GM21717 (cell line): ENCODE measurements at regions not wholly inside any gene's neighbourhood (a gene's known extent, or its start where the extent isn't known, plus 50 kb on each side); places are given as distances from the start of the nearest gene placed in this dataset.

Source experiments
- ATAC-seq: cut with Tn5 transposase; IDR thresholded peaks from one replicate; pipeline ENCODE4 v1.9.1; 2021; ENCODE audit warnings: mild to moderate bottlenecking, moderate library complexity; ENCODE audit not compliant: unreplicated experiment

DNA sequence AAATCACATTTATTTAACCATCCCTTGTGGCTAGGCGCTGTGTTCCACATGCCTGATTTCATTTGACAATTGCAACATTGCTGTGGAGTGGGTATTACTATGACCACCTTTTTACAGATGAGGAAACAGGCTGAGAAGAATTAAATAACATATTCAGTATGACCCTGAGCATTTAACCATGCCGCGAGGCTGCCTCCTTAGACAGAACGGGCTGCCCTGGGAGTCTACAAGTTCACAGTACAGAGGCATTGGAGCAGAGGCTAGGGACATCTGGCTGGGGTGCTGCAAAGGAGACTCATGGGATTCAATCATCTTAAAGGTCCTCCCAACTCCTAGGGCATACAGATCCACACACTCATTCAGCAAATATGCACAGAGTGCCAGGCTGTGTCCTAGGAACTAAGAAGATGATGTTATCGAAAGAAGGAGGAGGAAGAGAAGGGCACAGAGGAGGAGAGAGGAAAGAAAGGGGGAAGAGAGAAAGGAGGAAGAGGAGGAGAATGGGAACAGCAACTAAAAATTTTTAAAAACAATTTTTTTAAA lies 164.7 kb upstream of the CCND2 start:
- no peak for ATAC-seq

DNA sequence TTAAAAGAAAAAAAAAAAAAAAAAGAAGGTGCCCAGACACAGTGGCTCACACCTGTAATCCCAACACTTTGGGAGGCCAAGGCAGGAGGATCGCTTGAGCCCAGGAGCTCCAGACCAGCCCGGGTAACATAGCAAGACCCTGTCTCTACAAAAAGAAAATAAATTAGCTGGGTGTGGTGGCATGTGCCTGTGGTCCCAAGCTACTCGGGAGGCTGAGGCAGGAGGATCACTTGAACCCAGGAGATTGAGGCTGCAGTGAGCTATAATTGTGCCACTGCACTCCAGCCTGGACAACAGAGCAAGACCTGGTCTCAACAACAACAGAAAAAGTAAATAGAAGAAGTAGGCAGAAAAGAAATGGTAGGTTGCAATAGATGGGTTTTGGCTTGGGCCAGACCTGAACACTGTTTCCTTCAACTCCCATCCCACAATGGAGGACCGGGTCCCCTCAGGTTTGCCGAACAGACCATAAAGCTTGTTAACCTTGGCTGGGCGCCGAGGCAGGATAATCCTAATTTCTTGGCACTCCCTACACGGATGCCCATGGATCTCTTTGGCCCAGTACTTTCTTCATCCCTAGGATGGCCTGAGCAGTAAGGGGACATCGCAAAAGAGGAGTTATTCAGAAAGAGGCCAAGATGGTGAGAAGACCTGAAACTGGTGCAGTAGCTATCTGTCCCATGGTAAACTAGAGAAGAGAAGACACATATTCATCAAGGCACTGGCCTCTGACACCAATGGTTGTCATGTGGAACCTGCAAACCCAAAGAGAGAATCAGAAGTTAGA lies 165.5 kb upstream of the CCND2 start:
- no peak for ATAC-seq

DNA sequence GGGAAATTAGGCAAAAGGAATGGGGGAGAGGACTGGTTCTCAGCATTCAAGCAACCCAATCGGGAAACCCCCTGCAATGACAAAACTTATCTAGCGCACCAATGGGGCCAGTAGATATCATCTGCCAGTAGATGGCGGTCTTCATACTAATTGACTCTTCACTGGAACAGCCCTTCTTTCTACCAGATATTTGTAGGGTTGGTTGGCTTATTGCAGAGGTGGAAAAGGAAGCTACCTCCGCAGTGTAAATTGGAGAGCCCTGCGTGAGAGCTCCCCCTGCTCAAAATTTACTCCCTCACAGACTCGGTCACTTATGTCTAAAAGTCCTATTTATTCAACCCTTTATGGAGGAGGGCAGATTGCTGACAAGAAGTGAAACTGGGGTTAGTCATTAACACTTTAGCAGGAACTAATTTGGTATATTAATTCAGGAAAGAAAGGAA lies 166.1 kb upstream of the CCND2 start:
- peak; percentile 66 for ATAC-seq

DNA sequence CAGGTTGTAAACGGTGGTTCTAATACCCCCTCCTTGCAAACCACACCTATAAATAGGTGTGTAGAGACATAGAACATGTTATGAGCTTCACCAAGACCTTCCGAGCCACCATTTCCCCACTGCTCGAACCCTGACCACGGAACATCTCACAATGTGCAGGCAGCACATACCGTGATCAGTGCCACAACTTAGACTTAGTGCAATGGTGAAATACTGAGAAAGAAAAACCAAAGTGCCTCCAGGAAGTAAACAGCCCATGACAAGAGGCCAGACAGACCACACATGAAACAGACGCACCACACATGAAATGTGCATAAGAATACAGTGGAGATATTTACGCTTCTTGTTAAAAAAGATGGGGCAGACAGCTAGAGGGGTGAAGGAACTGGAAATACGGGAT lies 166.9 kb upstream of the CCND2 start:
- no peak for ATAC-seq

DNA sequence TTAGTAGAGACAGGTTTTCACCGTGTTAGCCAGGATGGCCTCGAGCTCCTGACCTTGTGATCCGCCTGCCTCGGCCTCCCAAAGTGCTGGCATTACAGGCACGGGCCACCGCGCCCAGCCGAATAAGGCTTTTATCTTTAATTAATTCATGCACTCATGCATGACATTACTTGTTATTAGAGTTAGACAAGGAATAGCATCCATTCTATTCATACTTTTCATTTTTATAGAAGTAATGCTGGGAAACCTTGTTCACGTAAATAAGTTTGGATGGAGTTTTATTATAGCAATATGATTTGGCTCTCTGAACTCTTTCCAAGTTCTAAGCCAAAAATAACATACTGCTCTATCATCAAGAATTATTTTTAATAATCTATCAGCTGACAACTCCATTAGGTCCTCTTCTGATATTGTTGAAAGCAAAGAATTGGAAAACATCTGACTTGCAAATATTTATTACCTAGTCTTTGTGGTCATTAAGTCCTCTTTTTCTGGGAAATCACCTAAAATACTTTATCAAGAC lies 168.8 kb upstream of the CCND2 start:
- ATAC-seq, result no peak

DNA sequence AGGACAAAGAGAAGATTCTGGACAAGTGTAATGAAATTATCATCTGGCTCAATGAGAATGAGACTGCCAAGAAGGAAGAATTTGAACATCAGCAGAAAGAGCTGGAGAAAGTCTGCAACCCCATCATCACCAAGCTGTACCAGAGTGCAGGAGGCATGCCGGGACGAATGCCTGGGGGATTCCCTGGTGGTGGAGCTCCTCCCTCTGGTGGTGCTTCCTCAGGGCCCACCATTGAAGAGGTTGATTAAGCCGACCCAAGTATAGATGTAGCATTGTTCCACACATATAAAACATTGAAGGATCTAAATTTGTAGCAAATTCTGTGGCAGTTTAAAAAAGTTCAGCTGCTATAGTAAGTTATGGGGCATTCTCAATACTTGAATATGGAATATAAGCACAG lies 174.3 kb upstream of the CCND2 start:
- no peak for ATAC-seq

DNA sequence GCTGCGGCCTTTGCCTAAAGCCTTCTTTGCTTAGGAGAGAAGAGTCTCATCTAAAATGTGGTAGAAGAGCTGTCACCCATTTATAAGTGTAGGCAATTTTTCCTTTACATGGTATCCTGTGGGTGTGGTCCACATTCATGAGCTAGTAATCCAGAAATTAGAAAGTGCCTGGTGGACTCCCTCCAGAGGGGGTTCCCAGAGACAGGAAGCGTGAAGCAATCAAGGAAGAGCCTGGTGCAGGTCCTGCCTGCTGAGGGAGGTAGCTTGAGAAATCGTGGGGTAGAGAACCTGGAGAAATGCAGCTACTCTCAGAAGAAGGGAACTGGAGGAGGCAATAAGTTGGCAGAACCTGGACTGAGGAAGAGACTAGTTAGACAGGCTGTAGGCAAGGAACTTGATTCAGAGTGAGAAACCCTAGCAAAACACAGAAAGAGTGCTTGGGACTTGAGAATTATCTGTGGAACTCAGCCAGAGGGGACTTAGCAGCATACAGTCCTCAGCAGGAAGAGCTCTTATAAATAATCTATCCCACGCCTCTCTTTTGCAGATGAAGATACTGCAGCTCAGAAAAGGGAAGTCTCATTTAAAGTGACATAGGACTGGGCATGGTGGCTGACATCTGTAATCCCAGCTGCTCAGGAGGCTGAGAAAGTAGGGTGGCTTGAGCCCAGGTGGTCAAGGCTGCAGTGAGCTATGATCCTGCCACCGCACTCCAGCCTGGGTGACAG lies 182.4 kb upstream of the CCND2 start:
- no peak for ATAC-seq

DNA sequence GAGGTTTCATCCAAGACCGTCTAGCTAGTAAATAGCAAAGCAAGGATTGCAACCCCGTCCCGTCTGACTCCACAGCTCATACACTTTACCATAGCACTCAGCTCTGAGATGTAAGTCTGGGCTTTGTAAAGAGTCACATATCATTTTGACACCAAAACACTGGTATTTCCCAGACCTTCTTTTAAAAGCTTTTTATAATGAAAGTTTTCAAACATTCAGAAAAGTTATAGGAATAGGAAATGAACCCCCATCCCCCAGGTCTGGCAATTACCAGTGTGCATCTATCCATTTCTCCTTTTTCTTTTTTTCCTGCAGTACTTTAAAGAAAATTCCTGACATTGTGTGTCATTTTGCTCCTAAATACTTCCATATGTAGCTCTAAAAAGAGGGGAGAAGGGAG lies 183.6 kb upstream of the CCND2 start:
- no peak for ATAC-seq

DNA sequence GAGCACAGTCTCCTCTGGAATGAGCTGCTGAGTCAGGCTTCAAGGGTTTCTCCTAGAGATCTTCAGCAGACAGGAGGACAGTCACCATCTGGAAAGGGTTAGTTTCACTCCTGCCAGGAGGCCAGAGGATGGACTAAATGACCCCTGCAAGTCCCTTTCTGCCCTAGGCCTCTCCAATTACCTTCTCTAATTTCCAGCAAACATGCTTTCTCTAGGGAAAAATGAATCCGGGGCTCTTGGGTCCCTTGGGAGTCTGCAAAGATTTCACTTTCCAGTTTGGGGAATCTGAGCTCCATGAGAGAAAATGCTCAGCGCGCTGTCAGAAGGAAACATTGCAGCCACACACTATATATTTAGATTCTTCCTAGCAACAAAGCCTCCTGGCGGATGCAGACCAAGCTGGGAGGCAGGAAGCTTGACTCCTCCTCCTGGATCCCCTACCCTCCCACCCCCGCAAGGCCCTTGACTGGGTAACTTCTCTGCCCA lies 184.4 kb upstream of the CCND2 start:
- no peak for ATAC-seq

DNA sequence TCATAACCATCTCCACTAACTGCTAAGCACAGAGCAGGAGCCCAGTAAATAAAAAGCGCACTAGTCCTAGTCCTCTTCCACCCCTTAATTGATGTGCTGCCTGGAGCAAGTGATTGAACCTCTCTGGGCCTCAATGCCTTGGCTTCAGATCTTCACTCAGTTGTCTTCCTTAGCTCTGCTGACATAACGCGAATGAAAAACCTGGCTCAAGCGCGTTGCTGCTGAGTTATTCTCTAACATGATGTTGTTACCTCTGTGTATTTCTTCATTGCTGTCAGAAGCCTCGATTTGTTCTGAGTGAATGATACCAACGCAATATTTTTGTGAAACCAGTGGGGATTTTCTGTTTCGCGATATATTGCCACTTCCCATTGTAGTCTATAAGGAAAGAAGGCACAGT lies 185.1 kb upstream of the CCND2 start:
- ATAC-seq, result no peak

DNA sequence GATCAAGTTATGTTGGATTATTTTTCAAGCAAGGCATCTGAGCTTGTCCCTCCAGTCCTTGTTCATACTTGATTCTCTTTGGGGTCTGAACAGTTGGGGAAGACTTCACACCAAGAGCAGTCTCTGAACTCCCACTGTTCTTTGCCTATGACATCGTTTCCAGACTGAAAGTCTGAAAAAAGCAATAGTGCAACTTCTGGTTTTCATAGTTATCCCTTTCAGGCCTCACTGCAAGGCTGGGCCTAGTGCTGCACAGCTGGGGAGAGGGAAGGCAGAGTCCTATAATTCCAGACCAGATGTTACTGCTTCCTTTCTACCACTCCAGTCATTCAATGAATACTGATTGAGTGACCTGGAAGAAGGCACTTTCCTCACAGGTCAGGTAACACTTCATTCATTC lies 187.1 kb upstream of the CCND2 start:
- no peak for ATAC-seq

DNA sequence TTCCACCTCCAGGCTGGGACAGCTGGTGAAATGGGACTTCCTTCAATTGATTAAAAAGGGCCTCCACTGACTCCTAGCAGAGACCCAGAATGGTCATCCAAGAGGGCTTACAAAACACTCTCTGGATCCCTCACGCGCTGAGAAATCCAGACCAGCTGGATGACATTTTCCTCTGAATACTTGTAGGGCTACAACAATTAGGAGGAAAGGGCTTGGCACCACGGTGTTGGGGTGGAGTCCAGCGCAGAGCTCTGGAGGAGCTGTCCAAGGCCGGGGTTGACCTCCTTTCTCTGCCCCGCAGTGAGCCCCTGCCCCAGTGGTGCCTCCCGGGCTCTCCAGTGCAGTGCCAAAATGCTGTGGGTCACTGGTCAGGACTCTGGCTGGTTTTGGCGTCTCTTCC lies 189.0 kb upstream of the CCND2 start:
- no peak for ATAC-seq

DNA sequence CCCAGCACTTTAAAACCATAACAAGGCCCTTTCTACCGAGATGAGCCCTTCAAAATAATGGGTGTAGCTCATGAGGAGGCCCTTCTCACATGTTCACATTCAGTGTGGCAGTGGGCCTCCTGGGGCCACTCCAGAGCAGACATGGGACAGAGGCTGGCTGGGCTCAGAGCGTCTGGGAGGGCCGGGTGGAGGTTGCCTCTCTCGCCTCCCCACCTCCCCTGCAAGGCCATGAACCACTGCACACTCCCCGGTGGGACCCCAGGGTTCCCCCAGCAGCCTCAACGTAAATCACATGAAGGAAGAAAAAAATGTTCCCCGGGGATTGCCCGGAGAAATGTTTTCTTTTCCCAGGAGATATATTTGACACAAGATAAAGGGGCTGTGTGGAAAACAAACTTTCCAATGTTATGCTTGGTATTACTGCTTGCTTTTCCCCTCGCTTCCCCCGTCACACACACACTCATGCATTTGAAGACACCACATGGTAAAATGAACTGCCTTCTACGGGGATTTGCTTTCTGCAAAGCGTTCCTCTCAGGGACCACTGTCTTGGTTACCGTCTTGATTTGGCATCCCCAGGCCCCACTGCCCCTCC lies 190.7 kb upstream of the CCND2 start:
- no peak for ATAC-seq

DNA sequence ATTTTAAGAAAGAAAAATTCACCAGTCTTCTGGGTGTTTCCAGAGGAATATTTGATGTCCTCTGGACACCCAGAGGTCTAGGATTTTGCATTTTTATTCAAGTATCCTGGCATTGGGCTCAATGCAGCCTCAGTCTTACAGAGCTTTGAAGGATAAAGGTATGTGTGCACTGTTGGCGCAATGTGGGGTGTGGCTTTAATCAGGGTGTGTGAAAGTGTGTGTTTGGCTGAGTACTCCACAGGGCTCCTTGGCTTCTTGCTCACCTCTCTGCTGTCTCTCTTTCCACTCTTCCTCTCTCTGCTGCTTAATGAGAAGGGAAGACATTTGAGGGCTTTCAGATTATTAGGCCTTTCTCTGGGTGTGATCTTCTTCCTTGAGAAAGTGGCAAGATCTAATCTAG lies 193.3 kb upstream of the CCND2 start:
- no peak for ATAC-seq

DNA sequence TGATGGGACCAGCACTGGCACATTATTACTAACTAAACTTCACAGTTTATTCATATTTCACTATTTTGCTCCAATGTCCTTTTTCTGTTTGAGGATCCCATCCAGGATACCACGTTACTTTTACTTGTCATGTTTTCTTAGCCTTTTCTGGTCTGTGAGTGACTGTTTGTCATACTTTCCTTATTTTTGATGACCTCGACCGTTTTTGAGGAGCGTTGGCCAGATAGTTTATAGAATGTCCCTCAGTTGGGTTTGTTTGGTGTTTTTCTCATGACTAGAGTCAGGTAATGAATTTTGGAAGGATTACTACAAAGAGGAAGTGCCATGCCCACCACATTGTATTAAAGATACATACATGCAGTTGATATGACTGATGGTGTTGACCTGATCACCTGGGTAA lies 199.4 kb upstream of the CCND2 start:
- no peak for ATAC-seq

DNA sequence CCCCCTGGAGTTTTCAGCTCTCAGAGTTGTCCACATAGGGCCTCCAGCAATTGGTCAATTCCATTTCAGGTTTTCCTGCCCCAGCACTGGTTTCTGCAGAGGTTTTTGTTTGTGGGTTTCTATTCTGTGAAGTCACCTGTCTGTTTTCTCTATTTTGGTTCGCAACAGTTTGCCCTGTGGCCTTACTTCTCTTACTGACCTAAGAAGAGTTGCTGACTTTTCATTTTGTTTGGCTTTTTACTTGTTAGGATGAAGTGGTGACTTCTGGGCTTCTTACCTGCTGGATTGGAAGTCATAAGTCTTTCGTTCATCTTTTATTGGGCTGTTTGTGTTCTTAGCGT lies 196.4 kb upstream of the PARP11 start:
- ATAC-seq, result no peak

DNA sequence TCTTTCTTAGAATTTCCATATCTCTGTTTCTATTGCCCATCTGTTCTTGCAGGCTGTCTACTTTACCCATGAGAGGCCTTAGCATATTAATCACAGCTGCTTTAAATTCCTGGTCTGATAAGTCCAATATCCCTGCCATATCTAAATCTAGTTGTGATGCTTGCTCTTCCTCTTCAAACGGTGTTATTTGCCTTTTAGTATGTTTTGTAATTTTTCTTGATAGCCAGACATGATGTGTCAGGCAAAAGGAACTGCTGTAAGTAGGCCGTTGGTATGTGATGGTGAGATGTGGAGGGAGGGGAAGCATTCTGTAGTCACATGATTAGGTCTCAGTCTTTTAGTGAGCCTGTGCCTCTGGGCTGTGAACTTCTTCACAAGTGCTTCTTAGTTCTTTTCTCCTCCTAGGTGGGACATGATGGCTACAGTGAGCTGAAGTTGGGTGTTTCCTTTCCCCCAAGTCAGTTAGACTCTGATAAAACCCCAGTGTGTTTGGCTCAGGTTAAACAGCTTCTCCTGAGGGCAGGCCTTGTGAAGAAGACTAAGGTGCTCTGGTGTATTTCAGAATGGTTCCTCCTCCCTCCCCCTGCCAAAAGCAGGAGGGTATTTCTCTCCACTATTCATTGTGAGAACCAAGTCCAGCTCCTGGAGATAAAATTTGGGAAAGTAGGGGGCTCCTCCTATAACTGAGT lies 195.9 kb upstream of the PARP11 start:
- ATAC-seq, result no peak

DNA sequence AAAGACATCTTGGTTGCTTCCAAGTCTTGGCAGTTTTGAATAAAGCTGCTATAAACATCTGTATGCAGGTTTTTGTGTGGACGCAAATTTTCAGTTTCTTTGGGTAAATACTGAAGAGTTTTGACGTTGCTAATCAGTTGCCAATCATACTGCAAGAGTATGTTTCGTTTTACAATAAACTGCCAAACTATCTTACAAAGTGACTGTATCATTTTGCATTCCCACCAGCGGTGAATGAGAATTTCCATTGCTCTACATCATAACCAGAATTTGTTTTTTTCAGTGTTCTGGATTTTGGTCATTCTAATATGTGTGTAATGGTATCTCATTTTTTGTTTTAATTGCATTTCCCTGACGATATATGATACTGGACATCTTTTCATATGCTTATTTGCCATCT lies 190.8 kb upstream of the PARP11 start:
- ATAC-seq, result no peak

DNA sequence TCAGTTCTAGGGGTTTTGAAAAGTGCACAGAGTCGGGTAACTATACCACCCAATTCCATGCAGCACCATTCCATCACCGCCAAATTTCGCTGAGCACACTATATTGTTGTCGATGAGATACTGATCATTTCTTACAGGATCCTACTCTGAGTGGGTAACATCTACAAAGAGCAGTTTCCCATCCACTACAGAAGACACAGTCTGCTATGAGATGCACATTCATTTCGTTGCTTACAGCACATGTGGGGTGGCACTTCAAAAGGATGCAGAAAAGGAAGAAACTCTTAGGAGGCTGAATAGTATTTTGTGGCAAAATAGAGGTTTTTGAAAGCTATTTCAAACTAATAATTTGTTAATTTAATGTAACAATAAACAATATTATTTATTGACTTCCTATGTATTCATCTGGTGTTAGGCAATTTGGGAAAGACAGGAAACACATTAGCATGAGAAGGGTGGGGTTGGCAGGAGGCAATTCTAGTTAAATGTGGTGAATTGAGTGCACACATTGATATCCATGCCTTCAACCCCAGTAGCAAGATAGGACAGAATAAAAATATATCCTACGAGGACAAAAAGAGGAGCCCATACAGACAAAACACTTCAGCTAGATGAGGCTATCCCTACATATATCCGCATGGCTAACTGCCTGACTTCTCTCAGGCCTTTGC lies 186.8 kb upstream of the PARP11 start:
- no peak for ATAC-seq
